ENCODE measurements at regions not wholly inside any gene's neighbourhood (a gene's known extent, or its start where the extent isn't known, plus 50 kb on each side); places are given as distances from the start of the nearest gene placed in this dataset.
"Not testable (repeated sequence)": the region's sequence is repeated elsewhere in the genome, so short reads cannot be mapped to it uniquely, and the experiment has no call there.

GRCh38 chr4:189846094-189846493 lies 94.6 kb upstream of the FRG1 start:
- TF ChIP-seq EP300, POLR2A (IDR thresholded peaks at IDR 0.05): not testable (repeated sequence)
